Adrenal gland (tissue), 5 donors: ENCODE measurements at regions not wholly inside any gene's neighbourhood (a gene's known extent, or its start where the extent isn't known, plus 50 kb on each side); places are given as distances from the start of the nearest gene placed in this dataset.

Experiments
- POLR2A ChIP-seq, 2 donors: fragments of 450-650 bp; IDR thresholded peaks; one replicate each; pipeline ENCODE4 v1.6.1; 2017; ENCODE audit warnings: antibody characterized with exemption in 2 of 2, mild to moderate bottlenecking in 2 of 2, moderate library complexity in 1 of 2
- TF ChIP-seq, protein P1 (sequence below), 6 experiments: fragments of 450-650 bp in 4 of 6; fragments of 200-600 bp in 2 of 6; sonication (generic) in 1 of 6; IDR thresholded peaks; 1 replicate in 5 of 6; 2 replicates in 1 of 6; pipeline versions ENCODE4 v1.5.1 to v1.8.0; 2016 to 2021; ENCODE audit warnings: antibody characterized with exemption in 6 of 6, mild to moderate bottlenecking in 2 of 6, moderate library complexity in 1 of 6
- donor health status: DM: no; HTN: no; CAD: no.

GRCh38 chr5:93145767-93146166 is 435.3 kb downstream of the NR2F1-AS1 start:
- TF ChIP-seq, protein P1, sequence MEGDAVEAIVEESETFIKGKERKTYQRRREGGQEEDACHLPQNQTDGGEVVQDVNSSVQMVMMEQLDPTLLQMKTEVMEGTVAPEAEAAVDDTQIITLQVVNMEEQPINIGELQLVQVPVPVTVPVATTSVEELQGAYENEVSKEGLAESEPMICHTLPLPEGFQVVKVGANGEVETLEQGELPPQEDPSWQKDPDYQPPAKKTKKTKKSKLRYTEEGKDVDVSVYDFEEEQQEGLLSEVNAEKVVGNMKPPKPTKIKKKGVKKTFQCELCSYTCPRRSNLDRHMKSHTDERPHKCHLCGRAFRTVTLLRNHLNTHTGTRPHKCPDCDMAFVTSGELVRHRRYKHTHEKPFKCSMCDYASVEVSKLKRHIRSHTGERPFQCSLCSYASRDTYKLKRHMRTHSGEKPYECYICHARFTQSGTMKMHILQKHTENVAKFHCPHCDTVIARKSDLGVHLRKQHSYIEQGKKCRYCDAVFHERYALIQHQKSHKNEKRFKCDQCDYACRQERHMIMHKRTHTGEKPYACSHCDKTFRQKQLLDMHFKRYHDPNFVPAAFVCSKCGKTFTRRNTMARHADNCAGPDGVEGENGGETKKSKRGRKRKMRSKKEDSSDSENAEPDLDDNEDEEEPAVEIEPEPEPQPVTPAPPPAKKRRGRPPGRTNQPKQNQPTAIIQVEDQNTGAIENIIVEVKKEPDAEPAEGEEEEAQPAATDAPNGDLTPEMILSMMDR (IDR thresholded peaks at IDR 0.05), result no peak
- no peak for TF ChIP-seq POLR2A (IDR thresholded peaks at IDR 0.05)
